GM12801 (cell line): ENCODE measurements at regions not wholly inside any gene's neighbourhood (a gene's known extent, or its start where the extent isn't known, plus 50 kb on each side); places are given as distances from the start of the nearest gene placed in this dataset.

Experiments
- TF ChIP-seq, protein P1 (sequence below): IDR thresholded peaks from one replicate; pipeline ENCODE4 v1.5.1; 2011; ENCODE audit warnings: control low read depth; ENCODE audit not compliant: insufficient read length; ENCODE audit errors: extremely low read depth

DNA sequence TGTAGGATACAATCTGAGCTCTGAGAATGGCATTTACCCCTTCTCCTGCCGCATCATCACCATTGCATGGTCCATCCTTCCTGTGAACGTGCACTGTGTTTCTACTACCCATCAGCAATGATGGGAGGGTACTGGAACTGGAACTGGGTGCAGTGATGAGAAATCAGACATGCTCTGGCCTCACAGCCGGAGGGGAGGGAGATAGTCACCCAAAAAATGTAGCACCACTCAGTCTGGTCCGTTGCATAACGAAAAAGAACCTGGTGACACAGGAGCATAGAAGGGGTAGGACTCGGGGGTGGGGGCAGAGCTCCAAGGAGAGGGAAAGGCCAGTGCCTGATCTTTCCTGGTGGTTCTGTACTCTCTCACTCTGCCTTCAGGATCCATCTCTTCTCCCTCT is 205.0 kb downstream of the RPLP1 start:
- TF ChIP-seq, protein P1, sequence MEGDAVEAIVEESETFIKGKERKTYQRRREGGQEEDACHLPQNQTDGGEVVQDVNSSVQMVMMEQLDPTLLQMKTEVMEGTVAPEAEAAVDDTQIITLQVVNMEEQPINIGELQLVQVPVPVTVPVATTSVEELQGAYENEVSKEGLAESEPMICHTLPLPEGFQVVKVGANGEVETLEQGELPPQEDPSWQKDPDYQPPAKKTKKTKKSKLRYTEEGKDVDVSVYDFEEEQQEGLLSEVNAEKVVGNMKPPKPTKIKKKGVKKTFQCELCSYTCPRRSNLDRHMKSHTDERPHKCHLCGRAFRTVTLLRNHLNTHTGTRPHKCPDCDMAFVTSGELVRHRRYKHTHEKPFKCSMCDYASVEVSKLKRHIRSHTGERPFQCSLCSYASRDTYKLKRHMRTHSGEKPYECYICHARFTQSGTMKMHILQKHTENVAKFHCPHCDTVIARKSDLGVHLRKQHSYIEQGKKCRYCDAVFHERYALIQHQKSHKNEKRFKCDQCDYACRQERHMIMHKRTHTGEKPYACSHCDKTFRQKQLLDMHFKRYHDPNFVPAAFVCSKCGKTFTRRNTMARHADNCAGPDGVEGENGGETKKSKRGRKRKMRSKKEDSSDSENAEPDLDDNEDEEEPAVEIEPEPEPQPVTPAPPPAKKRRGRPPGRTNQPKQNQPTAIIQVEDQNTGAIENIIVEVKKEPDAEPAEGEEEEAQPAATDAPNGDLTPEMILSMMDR: no peak

DNA sequence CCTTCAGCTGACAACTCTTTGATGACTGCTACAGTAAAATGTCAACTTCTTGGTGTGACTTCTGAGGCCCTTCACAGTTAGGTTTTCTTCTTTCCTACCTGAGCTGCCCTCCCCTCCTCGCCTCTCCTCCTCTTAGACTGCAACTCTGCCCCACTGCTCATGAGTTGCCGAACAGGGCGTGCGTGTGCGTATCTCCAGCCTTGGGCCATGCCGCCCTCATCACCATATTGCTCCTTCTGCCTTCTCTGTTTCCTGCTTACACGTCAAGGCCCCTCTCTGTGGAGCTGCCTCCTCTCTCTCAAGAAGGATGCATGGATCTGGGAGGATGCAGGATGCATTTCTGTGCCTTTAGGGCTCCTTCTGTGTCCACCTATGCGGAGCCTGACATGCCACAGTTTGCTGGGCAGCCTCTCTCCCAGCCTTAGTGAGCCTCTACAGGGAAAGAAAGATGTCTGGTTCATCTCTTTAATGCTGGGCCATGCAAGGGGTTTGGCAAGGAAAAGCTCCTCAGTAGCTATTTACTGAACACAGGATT is 205.9 kb downstream of the RPLP1 start:
- TF ChIP-seq, protein P1: no peak

DNA sequence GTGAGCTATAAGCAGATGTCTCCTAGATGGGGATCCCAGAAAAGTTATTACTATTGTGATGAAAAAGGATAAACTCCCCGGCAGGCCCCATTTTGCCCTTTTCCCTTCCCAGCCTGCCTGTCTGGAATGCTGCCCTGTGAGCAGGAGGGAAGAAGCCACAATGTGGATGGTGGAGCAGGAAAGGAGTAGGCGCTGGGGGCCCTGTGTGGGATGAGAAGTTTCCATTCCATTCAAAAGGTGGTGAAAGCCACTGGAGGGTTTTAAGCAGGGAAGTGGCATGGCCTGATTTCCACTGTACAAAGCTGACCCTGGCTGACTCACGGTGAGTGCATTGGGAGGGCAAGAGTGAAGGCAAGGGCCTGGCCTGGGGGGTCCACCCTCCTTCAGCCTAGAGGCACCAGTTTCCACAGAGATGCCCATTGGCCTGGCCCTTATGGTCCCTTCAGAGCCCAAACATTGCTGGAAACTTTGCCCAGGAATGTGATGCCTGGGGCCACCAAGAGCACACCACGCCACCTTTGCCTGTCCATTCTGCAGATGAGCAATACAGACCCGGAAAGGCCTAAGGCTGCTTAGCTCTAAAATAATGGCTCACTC is 206.9 kb downstream of the RPLP1 start:
- TF ChIP-seq, protein P1: no peak

DNA sequence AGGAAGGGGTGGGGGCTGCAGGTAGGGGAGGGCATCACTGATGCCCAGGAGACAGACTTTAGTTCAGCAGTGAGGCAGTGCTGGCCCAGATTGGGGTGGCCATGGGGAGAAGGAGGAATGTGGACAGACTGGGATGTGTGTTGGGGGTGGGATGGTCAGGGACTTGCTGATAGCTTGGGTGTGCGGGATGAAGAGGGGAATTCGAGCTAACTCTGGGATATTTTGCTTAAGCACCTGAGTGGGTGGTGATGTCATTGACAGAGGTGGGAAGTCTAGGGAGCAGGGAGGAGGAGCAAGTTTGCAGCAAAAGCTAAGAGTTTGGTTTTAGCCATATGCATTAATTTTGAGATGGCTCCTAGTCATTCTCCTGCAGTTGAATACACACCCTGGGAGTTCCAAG is 207.5 kb downstream of the RPLP1 start:
- TF ChIP-seq, protein P1: no peak

DNA sequence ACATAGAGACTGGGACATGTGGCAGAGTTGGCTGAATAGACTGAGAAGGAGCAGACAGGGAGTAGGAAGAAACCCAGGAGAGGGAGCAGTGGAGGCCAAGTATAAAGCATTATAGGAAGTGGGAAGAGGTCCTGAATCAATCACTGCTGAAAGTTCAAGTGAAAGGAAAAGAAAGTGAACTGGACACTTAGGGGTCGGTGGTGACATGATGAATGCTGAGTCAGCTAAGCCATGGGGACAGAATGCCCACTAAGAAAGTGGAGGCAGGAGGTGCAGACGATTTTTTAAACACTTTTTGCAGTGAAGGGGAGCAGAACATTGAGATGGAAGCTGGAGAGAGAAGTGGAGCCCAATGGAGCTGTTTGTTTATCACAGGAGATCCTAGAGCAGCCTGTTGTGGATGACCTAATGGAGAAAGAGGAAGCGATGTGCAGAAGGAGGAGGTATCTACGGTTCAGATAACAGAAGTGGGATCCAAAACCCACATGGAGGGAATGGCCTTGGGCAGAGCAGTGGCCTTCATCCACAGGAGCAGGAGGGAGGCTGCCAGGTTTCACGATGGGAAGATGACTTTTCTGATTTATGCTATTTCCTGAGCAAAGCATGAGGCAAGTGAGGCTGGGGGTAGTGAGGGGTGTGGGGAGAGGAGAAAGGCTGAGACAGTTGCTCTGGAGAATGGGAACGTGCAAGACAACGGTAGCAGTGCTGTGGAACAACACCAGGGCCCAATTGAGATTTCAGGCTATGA is 208.2 kb downstream of the RPLP1 start:
- TF ChIP-seq, protein P1: no peak

DNA sequence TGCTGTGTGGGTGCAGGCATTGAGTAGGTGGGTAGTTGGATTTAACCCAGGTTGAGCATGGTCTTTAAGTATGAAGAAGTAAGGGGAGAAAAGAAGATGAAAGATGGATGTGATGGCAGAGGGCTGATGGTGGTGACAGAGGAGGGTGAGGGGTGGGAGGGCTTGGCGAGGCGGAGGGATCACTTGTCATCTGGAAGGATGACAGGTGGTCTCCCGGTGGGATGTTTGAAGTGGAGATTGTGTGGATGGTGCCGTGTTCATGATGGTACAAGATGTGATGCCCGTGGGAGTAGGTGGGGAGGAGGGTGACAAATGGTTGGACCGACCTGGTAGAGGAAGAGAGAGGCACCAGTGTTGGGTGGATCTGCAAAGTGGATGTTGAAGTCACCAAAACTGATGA is 208.8 kb downstream of the RPLP1 start:
- TF ChIP-seq, protein P1: no peak

DNA sequence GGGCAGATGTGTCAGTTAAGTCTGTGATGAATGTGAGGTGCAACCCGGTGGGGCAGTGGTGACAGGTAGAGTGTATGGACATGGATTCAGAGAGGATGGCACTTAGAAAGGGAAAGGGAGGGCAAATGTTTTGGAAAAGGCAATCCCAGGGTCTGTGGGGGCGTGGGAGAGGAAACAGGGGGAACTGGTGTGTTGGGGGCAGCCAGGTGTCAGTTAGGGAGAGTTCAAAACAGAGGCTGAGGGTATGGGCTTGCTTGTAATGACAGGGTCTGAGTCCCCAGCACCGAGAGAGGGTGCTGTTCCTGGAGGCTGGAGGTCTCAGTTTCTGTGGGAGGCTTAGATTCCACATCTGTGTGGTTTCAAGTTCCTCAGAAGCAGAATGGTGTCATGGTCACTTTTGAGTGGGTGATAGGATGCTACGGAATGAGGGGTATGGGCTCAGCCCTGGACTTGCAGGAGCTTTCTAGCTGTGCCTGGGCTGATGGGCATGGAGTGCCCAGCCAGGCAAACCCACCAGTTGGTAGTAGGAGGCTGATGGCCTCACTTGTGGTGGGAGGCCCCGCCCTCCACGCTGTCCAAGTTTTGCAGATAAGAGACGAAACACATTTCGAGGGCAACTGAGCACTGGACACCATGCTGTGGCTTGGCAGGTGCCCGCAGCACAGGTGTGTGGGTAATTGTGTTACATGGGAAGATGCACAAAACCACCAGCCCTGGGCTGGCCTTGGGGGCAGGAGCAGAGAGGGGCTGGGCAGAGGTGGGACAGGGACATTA is 209.4 kb downstream of the RPLP1 start:
- TF ChIP-seq, protein P1: no peak
